ENCODE measurements at regions not wholly inside any gene's neighbourhood (a gene's known extent, or its start where the extent isn't known, plus 50 kb on each side); places are given as distances from the start of the nearest gene placed in this dataset.

GRCh38 chr6:95935736-95936135 is 80.0 kb upstream of the FUT9 start:
- H3K27me3 ChIP-seq (ENCODE audit: control insufficient read depth in 3 of 3, insufficient read depth in 3 of 3, low read depth in 1 of 3, low read length in 3 of 3) = no peaks in the 10 kb centered on the region
- H3K18ac ChIP-seq (ENCODE audit: low read length) = no peak overlapping the region
- no peak overlapping the region for H2BK5ac ChIP-seq (ENCODE audit: low read length)
- no peak for DNase-seq (ENCODE audit: low spot score)
- no peaks in the 10 kb centered on the region for H3K36me3 ChIP-seq (replicated peaks in 1 of 2; ENCODE audit: control insufficient read depth in 2 of 2, insufficient read depth in 2 of 2, low read length in 2 of 2)
- H4K8ac ChIP-seq (ENCODE audit: low read depth, low read length) = no peak overlapping the region
- H3K79me1 ChIP-seq (ENCODE audit: low read depth, low read length) = no peaks in the 10 kb centered on the region
- no peak overlapping the region for H3K4me2 ChIP-seq (ENCODE audit: insufficient read depth, low read length, poor library complexity, severe bottlenecking)
- H3K4me1 ChIP-seq (ENCODE audit: control insufficient read depth in 2 of 2, insufficient read depth in 1 of 2, low read depth in 1 of 2, low read length in 2 of 2) = no peaks in the 10 kb centered on the region
- no peaks in the 10 kb centered on the region for H3K9me3 ChIP-seq (replicated peaks in 1 of 2; ENCODE audit: control insufficient read depth in 2 of 2, insufficient read depth in 1 of 2, low read depth in 1 of 2, low read length in 2 of 2)
- H3K4ac ChIP-seq (ENCODE audit: low read length) = no peak overlapping the region
- H3K9ac ChIP-seq (ENCODE audit: low read depth, low read length, poor library complexity) = no peak overlapping the region
- H3K14ac ChIP-seq (ENCODE audit: low read length) = no peak overlapping the region
- no peak overlapping the region for H2BK120ac ChIP-seq (ENCODE audit: low read depth, low read length)
- no peak overlapping the region for H2BK15ac ChIP-seq (ENCODE audit: low read length)
- no peak overlapping the region for H2BK12ac ChIP-seq (ENCODE audit: low read length)
- no peak overlapping the region for H2AK5ac ChIP-seq (ENCODE audit: low read depth, low read length)
- H3K27ac ChIP-seq (replicated peaks; ENCODE audit: low read length) = no peak overlapping the region
- H4K91ac ChIP-seq (ENCODE audit: low read depth, low read length, poor library complexity) = no peak overlapping the region
- WGBS, 2 donors (ENCODE audit: extremely low coverage in 2 of 2, insufficient read length in 2 of 2, insufficient replicate concordance in 1 of 2) = no CpG with 5 or more reads among the region's 2 CpGs
- H3K23ac ChIP-seq (ENCODE audit: low read depth, low read length, poor library complexity) = no peak overlapping the region
- H3K4me3 ChIP-seq (ENCODE audit: low read length in 2 of 2) = no peak overlapping the region
- no peak overlapping the region for H2AFZ ChIP-seq (ENCODE audit: low read length)

GRCh38 chr6:95946906-95947305 is 68.9 kb upstream of the FUT9 start:
- Histone ChIP-seq H2BK12ac (ENCODE audit: low read length) (no peak overlapping the region), H3K9ac (ENCODE audit: low read depth, low read length, poor library complexity) (no peak overlapping the region), H2BK15ac (ENCODE audit: low read length) (no peak overlapping the region), H3K27me3 (ENCODE audit: control insufficient read depth in 3 of 3, insufficient read depth in 3 of 3, low read depth in 1 of 3, low read length in 3 of 3) (no peaks in the 10 kb centered on the region), H3K23ac (ENCODE audit: low read depth, low read length, poor library complexity) (no peak overlapping the region), H2AFZ (ENCODE audit: low read length) (no peak overlapping the region), H3K36me3 (replicated peaks in 1 of 2; ENCODE audit: control insufficient read depth in 2 of 2, insufficient read depth in 2 of 2, low read length in 2 of 2) (no peaks in the 10 kb centered on the region), H3K18ac (ENCODE audit: low read length) (no peak overlapping the region), H2AK5ac (ENCODE audit: low read depth, low read length) (no peak overlapping the region), H3K79me1 (ENCODE audit: low read depth, low read length) (no peaks in the 10 kb centered on the region), H3K4ac (ENCODE audit: low read length) (no peak overlapping the region), H3K27ac (replicated peaks; ENCODE audit: low read length) (no peak overlapping the region), H3K9me3 (replicated peaks in 1 of 2; ENCODE audit: control insufficient read depth in 2 of 2, insufficient read depth in 1 of 2, low read depth in 1 of 2, low read length in 2 of 2) (no peaks in the 10 kb centered on the region), H4K8ac (ENCODE audit: low read depth, low read length) (no peak overlapping the region), H3K4me3 (ENCODE audit: low read length in 2 of 2) (no peak overlapping the region), H3K14ac (ENCODE audit: low read length) (no peak overlapping the region), H3K4me1 (ENCODE audit: control insufficient read depth in 2 of 2, insufficient read depth in 1 of 2, low read depth in 1 of 2, low read length in 2 of 2) (no peaks in the 10 kb centered on the region), H2BK5ac (ENCODE audit: low read length) (no peak overlapping the region), H3K4me2 (ENCODE audit: insufficient read depth, low read length, poor library complexity, severe bottlenecking) (no peak overlapping the region), H4K91ac (ENCODE audit: low read depth, low read length, poor library complexity) (no peak overlapping the region), H2BK120ac (ENCODE audit: low read depth, low read length) (no peak overlapping the region)
- WGBS, 2 donors (ENCODE audit: extremely low coverage in 2 of 2, insufficient read length in 2 of 2, insufficient replicate concordance in 1 of 2) = no CpG with 5 or more reads among the region's 2 CpGs
- DNase-seq (ENCODE audit: low spot score) = no peak

GRCh38 chr6:95948324-95948723 is 67.5 kb upstream of the FUT9 start:
- Histone ChIP-seq H3K18ac (ENCODE audit: low read length) (no peak overlapping the region), H3K79me1 (ENCODE audit: low read depth, low read length) (no peaks in the 10 kb centered on the region), H2AFZ (ENCODE audit: low read length) (no peak overlapping the region), H4K91ac (ENCODE audit: low read depth, low read length, poor library complexity) (no peak overlapping the region), H3K4ac (ENCODE audit: low read length) (no peak overlapping the region), H3K27ac (replicated peaks; ENCODE audit: low read length) (no peak overlapping the region), H3K23ac (ENCODE audit: low read depth, low read length, poor library complexity) (no peak overlapping the region), H3K36me3 (replicated peaks in 1 of 2; ENCODE audit: control insufficient read depth in 2 of 2, insufficient read depth in 2 of 2, low read length in 2 of 2) (no peaks in the 10 kb centered on the region), H2BK120ac (ENCODE audit: low read depth, low read length) (no peak overlapping the region), H3K4me1 (ENCODE audit: control insufficient read depth in 2 of 2, insufficient read depth in 1 of 2, low read depth in 1 of 2, low read length in 2 of 2) (no peaks in the 10 kb centered on the region), H3K9ac (ENCODE audit: low read depth, low read length, poor library complexity) (no peak overlapping the region), H3K27me3 (ENCODE audit: control insufficient read depth in 3 of 3, insufficient read depth in 3 of 3, low read depth in 1 of 3, low read length in 3 of 3) (no peaks in the 10 kb centered on the region), H2BK5ac (ENCODE audit: low read length) (no peak overlapping the region), H3K9me3 (replicated peaks in 1 of 2; ENCODE audit: control insufficient read depth in 2 of 2, insufficient read depth in 1 of 2, low read depth in 1 of 2, low read length in 2 of 2) (no peaks in the 10 kb centered on the region), H4K8ac (ENCODE audit: low read depth, low read length) (no peak overlapping the region), H2AK5ac (ENCODE audit: low read depth, low read length) (no peak overlapping the region), H2BK12ac (ENCODE audit: low read length) (no peak overlapping the region), H2BK15ac (ENCODE audit: low read length) (no peak overlapping the region), H3K14ac (ENCODE audit: low read length) (no peak overlapping the region), H3K4me3 (ENCODE audit: low read length in 2 of 2) (no peak overlapping the region), H3K4me2 (ENCODE audit: insufficient read depth, low read length, poor library complexity, severe bottlenecking) (no peak overlapping the region)
- no CpG with 5 or more reads among the region's 1 CpG for WGBS, 2 donors (ENCODE audit: extremely low coverage in 2 of 2, insufficient read length in 2 of 2, insufficient replicate concordance in 1 of 2)
- no peak for DNase-seq (ENCODE audit: low spot score)

GRCh38 chr6:95949985-95950384 is 65.8 kb upstream of the FUT9 start:
- Histone ChIP-seq H2AFZ (ENCODE audit: low read length) (no peak overlapping the region), H2BK5ac (ENCODE audit: low read length) (no peak overlapping the region), H3K23ac (ENCODE audit: low read depth, low read length, poor library complexity) (no peak overlapping the region), H2AK5ac (ENCODE audit: low read depth, low read length) (no peak overlapping the region), H3K27me3 (ENCODE audit: control insufficient read depth in 3 of 3, insufficient read depth in 3 of 3, low read depth in 1 of 3, low read length in 3 of 3) (no peaks in the 10 kb centered on the region), H3K4ac (ENCODE audit: low read length) (no peak overlapping the region), H3K36me3 (replicated peaks in 1 of 2; ENCODE audit: control insufficient read depth in 2 of 2, insufficient read depth in 2 of 2, low read length in 2 of 2) (no peaks in the 10 kb centered on the region), H3K4me1 (ENCODE audit: control insufficient read depth in 2 of 2, insufficient read depth in 1 of 2, low read depth in 1 of 2, low read length in 2 of 2) (no peaks in the 10 kb centered on the region), H3K79me1 (ENCODE audit: low read depth, low read length) (no peaks in the 10 kb centered on the region), H2BK15ac (ENCODE audit: low read length) (no peak overlapping the region), H2BK120ac (ENCODE audit: low read depth, low read length) (no peak overlapping the region), H4K8ac (ENCODE audit: low read depth, low read length) (no peak overlapping the region), H2BK12ac (ENCODE audit: low read length) (no peak overlapping the region), H3K27ac (replicated peaks; ENCODE audit: low read length) (no peak overlapping the region), H3K4me3 (ENCODE audit: low read length in 2 of 2) (no peak overlapping the region), H3K4me2 (ENCODE audit: insufficient read depth, low read length, poor library complexity, severe bottlenecking) (no peak overlapping the region), H3K14ac (ENCODE audit: low read length) (no peak overlapping the region), H3K9ac (ENCODE audit: low read depth, low read length, poor library complexity) (no peak overlapping the region), H4K91ac (ENCODE audit: low read depth, low read length, poor library complexity) (no peak overlapping the region), H3K18ac (ENCODE audit: low read length) (no peak overlapping the region), H3K9me3 (replicated peaks in 1 of 2; ENCODE audit: control insufficient read depth in 2 of 2, insufficient read depth in 1 of 2, low read depth in 1 of 2, low read length in 2 of 2) (no peaks in the 10 kb centered on the region)
- no peak for DNase-seq (ENCODE audit: low spot score)
- WGBS, 2 donors (ENCODE audit: extremely low coverage in 2 of 2, insufficient read length in 2 of 2, insufficient replicate concordance in 1 of 2) = no CpG with 5 or more reads among the region's 2 CpGs
